HEK293 (cell line): ENCODE measurements at regions not wholly inside any gene's neighbourhood (a gene's known extent, or its start where the extent isn't known, plus 50 kb on each side); places are given as distances from the start of the nearest gene placed in this dataset.

ENCODE experiments used
- REST ChIP-seq: fragments of 450-650 bp; formaldehyde crosslinking; IDR thresholded peaks from 2 replicates; pipeline ENCODE4 v1.5.1; 2016; ENCODE audit warnings: missing biosample characterization, missing genetic modification characterization
- TCF7L2 ChIP-seq: IDR thresholded peaks from 2 replicates; pipeline ENCODE4 v1.6.1; 2011; ENCODE audit warnings: low read depth, mild to moderate bottlenecking, inconsistent platforms, low read length, moderate library complexity, borderline replicate concordance
- ZBTB11 ChIP-seq: fragments of 450-650 bp; formaldehyde crosslinking; conservative IDR thresholded peaks from 2 replicates; pipeline ENCODE4 v1.5.1; 2016; ENCODE audit warnings: low read depth, missing biosample characterization, missing genetic modification characterization
- ZFP3 ChIP-seq: fragments of 450-650 bp; formaldehyde crosslinking; IDR thresholded peaks from 2 replicates; pipeline ENCODE4 v1.5.1; 2016; ENCODE audit warnings: low read depth, missing biosample characterization, missing genetic modification characterization
- ZNF121 ChIP-seq: fragments of 450-650 bp; formaldehyde crosslinking; IDR thresholded peaks from 2 replicates; pipeline ENCODE4 v1.5.1; 2016; ENCODE audit warnings: missing biosample characterization, missing genetic modification characterization
- ZNF133 ChIP-seq: fragments of 450-650 bp; formaldehyde crosslinking; IDR thresholded peaks from 2 replicates; pipeline ENCODE4 v1.5.1; 2016; ENCODE audit warnings: missing biosample characterization, missing genetic modification characterization
- ZNF423 ChIP-seq: fragments of 450-650 bp; formaldehyde crosslinking; IDR thresholded peaks from 2 replicates; pipeline ENCODE4 v1.5.1; 2016; ENCODE audit warnings: missing biosample characterization, missing genetic modification characterization
- ZNF560 ChIP-seq: fragments of 450-650 bp; formaldehyde crosslinking; IDR thresholded peaks from 2 replicates; pipeline ENCODE4 v1.5.1; 2017; ENCODE audit warnings: missing biosample characterization, missing genetic modification characterization, borderline replicate concordance
- ZNF626 ChIP-seq: fragments of 450-650 bp; sonication (Bioruptor Pico); formaldehyde crosslinking; IDR thresholded peaks from 2 replicates; pipeline ENCODE4 v1.5.1; 2018; ENCODE audit warnings: missing biosample characterization, missing genetic modification characterization, inconsistent platforms
- TF ChIP-seq, protein P1 (sequence below): fragments of 450-650 bp; formaldehyde crosslinking; IDR thresholded peaks from 2 replicates; pipeline ENCODE4 v1.5.1; 2016; ENCODE audit warnings: missing biosample characterization, missing genetic modification characterization
- TF ChIP-seq, protein P2 (sequence below): fragments of 450-650 bp; IDR thresholded peaks from 2 replicates; pipeline ENCODE4 v1.5.1; 2018; ENCODE audit warnings: missing biosample characterization, mild to moderate bottlenecking, missing genetic modification characterization
- TF ChIP-seq, protein P3 (sequence below): fragments of 450-650 bp; formaldehyde crosslinking; IDR thresholded peaks from 2 replicates; pipeline ENCODE4 v1.5.1; 2016; ENCODE audit warnings: missing biosample characterization, missing genetic modification characterization
- TF ChIP-seq, protein P4 (sequence below): fragments of 450-650 bp; formaldehyde crosslinking; IDR thresholded peaks from 2 replicates; pipeline ENCODE4 v1.5.1; 2016; ENCODE audit warnings: missing biosample characterization, missing genetic modification characterization

GRCh38 chr2:217356142-217356541 lies 496.3 kb upstream of the TNP1 start:
- no peak for TF ChIP-seq ZNF560 (tag by site-specific recombination)
- TF ChIP-seq, protein P1, sequence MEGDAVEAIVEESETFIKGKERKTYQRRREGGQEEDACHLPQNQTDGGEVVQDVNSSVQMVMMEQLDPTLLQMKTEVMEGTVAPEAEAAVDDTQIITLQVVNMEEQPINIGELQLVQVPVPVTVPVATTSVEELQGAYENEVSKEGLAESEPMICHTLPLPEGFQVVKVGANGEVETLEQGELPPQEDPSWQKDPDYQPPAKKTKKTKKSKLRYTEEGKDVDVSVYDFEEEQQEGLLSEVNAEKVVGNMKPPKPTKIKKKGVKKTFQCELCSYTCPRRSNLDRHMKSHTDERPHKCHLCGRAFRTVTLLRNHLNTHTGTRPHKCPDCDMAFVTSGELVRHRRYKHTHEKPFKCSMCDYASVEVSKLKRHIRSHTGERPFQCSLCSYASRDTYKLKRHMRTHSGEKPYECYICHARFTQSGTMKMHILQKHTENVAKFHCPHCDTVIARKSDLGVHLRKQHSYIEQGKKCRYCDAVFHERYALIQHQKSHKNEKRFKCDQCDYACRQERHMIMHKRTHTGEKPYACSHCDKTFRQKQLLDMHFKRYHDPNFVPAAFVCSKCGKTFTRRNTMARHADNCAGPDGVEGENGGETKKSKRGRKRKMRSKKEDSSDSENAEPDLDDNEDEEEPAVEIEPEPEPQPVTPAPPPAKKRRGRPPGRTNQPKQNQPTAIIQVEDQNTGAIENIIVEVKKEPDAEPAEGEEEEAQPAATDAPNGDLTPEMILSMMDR (tag by site-specific recombination), result no peak
- TF ChIP-seq ZNF626 (tag by site-specific recombination), result no peak
- TF ChIP-seq, protein P2, sequence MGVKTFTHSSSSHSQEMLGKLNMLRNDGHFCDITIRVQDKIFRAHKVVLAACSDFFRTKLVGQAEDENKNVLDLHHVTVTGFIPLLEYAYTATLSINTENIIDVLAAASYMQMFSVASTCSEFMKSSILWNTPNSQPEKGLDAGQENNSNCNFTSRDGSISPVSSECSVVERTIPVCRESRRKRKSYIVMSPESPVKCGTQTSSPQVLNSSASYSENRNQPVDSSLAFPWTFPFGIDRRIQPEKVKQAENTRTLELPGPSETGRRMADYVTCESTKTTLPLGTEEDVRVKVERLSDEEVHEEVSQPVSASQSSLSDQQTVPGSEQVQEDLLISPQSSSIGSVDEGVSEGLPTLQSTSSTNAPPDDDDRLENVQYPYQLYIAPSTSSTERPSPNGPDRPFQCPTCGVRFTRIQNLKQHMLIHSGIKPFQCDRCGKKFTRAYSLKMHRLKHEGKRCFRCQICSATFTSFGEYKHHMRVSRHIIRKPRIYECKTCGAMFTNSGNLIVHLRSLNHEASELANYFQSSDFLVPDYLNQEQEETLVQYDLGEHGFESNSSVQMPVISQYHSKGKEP (tag by site-specific recombination), result no peak
- no peak for TF ChIP-seq ZNF121 (tag by site-specific recombination)
- TF ChIP-seq ZNF423 (tag by site-specific recombination), result no peak
- TF ChIP-seq, protein P3, sequence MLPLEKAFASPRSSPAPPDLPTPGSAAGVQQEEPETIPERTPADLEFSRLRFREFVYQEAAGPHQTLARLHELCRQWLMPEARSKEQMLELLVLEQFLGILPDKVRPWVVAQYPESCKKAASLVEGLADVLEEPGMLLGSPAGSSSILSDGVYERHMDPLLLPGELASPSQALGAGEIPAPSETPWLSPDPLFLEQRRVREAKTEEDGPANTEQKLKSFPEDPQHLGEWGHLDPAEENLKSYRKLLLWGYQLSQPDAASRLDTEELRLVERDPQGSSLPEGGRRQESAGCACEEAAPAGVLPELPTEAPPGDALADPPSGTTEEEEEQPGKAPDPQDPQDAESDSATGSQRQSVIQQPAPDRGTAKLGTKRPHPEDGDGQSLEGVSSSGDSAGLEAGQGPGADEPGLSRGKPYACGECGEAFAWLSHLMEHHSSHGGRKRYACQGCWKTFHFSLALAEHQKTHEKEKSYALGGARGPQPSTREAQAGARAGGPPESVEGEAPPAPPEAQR (tag by site-specific recombination), result no peak
- TF ChIP-seq TCF7L2, result no peak
- TF ChIP-seq REST (tag by site-specific recombination), result no peak
- no peak for TF ChIP-seq ZFP3 (tag by site-specific recombination)
- TF ChIP-seq ZBTB11 (tag by site-specific recombination), result no peak
- TF ChIP-seq ZNF133 (tag by site-specific recombination), result no peak
- TF ChIP-seq, protein P4, sequence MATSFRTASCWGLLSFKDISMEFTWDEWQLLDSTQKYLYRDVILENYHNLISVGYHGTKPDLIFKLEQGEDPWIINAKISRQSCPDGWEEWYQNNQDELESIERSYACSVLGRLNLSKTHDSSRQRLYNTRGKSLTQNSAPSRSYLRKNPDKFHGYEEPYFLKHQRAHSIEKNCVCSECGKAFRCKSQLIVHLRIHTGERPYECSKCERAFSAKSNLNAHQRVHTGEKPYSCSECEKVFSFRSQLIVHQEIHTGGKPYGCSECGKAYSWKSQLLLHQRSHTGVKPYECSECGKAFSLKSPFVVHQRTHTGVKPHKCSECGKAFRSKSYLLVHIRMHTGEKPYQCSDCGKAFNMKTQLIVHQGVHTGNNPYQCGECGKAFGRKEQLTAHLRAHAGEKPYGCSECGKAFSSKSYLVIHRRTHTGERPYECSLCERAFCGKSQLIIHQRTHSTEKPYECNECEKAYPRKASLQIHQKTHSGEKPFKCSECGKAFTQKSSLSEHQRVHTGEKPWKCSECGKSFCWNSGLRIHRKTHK (tag by site-specific recombination), result no peak
